Fibroblast of lung (primary cell): ENCODE measurements at regions not wholly inside any gene's neighbourhood (a gene's known extent, or its start where the extent isn't known, plus 50 kb on each side); places are given as distances from the start of the nearest gene placed in this dataset.

Source experiments
- CTCF ChIP-seq, 2 donors: IDR thresholded peaks in 1 of 2; conservative IDR thresholded peaks in 1 of 2; 1 replicate in 1 of 2; 2 replicates in 1 of 2; pipeline ENCODE4 v1.5.1; 2011 to 2012; ENCODE audit warnings: low read length in 2 of 2, control low read depth in 1 of 2, inconsistent platforms in 1 of 2, low read depth in 1 of 2, mild to moderate bottlenecking in 1 of 2
- EZH2 ChIP-seq: IDR thresholded peaks from 2 replicates; pipeline ENCODE4 v1.5.1; 2012; ENCODE audit warnings: low read length, control low read depth, mild to moderate bottlenecking; ENCODE audit errors: missing control alignments

- TF ChIP-seq CTCF (conservative IDR thresholded peaks at IDR 0.05 in 1 of 2, IDR thresholded peaks at IDR 0.05 in 1 of 2; ENCODE audit: low read depth in 1 of 2, low read length in 2 of 2) (no peak), EZH2 (no peak)
Observed at GRCh38 chrY:7745581-7745901, 834.0 kb upstream of the AMELY start.
